NCI-H128 (cell line): ENCODE measurements at regions not wholly inside any gene's neighbourhood (a gene's known extent, or its start where the extent isn't known, plus 50 kb on each side); places are given as distances from the start of the nearest gene placed in this dataset.
"Not testable (repeated sequence)": the region's sequence is repeated elsewhere in the genome, so short reads cannot be mapped to it uniquely, and the experiment has no call there.

Experiments
- DNase-seq: peaks from one replicate; lab custom pipeline; 2025; ENCODE audit not compliant: unreplicated experiment; lab: John Stamatoyannopoulos, UW

- DNase-seq: no peak
Measured at GRCh38 chr4:189207872-189208271, 732.8 kb upstream of the FRG1 start.

GRCh38 chr4:189215574-189215973 is 725.1 kb upstream of the FRG1 start:
- no peak for DNase-seq

GRCh38 chr4:189221691-189222090 is 719.0 kb upstream of the FRG1 start:
- DNase-seq: no peak

GRCh38 chr4:189228726-189229125 is 711.9 kb upstream of the FRG1 start:
- no peak for DNase-seq

- DNase-seq: no peak
Measured at GRCh38 chr4:189232274-189232673, 708.4 kb upstream of the FRG1 start.

GRCh38 chr4:189233754-189234153 is 706.9 kb upstream of the FRG1 start:
- not testable (repeated sequence) for DNase-seq

GRCh38 chr4:189234948-189235347 is 705.7 kb upstream of the FRG1 start:
- not testable (repeated sequence) for DNase-seq

GRCh38 chr4:189235599-189235998 is 705.1 kb upstream of the FRG1 start:
- no peak for DNase-seq

GRCh38 chr4:189236321-189236720 is 704.4 kb upstream of the FRG1 start:
- not testable (repeated sequence) for DNase-seq

- no peak for DNase-seq
Measured at GRCh38 chr4:189237340-189237739, 703.3 kb upstream of the FRG1 start.

GRCh38 chr4:189255636-189256035 is 685.0 kb upstream of the FRG1 start:
- no peak for DNase-seq

- DNase-seq: no peak
Measured at GRCh38 chr4:189261475-189261874, 679.2 kb upstream of the FRG1 start.

GRCh38 chr4:189265515-189265914 is 675.2 kb upstream of the FRG1 start:
- no peak for DNase-seq

GRCh38 chr4:189267312-189267965 is 673.2 kb upstream of the FRG1 start:
- no peak for DNase-seq

GRCh38 chr4:189278597-189279165 is 662.0 kb upstream of the FRG1 start:
- DNase-seq: no peak

GRCh38 chr4:189279188-189279587 is 661.5 kb upstream of the FRG1 start:
- no peak for DNase-seq

- no peak for DNase-seq
Measured at GRCh38 chr4:189285377-189285776, 655.3 kb upstream of the FRG1 start.

GRCh38 chr4:189291939-189292338 is 648.7 kb upstream of the FRG1 start:
- DNase-seq: no peak

GRCh38 chr4:189293459-189293858 is 647.2 kb upstream of the FRG1 start:
- no peak for DNase-seq

- DNase-seq: no peak
Measured at GRCh38 chr4:189294574-189294973, 646.1 kb upstream of the FRG1 start.

GRCh38 chr4:189299706-189300105 is 641.0 kb upstream of the FRG1 start:
- no peak for DNase-seq

GRCh38 chr4:189301692-189302091 is 639.0 kb upstream of the FRG1 start:
- DNase-seq: no peak

- DNase-seq: no peak
Measured at GRCh38 chr4:189302719-189303118, 638.0 kb upstream of the FRG1 start.
